Stimulated activated naive CD8-positive, alpha-beta T cell treated with anti-CD3 and anti-CD28 coated beads, Interleukin-15, amount 100 ng/mL, for 72 hours (primary cell): ENCODE measurements at regions not wholly inside any gene's neighbourhood (a gene's known extent, or its start where the extent isn't known, plus 50 kb on each side); places are given as distances from the start of the nearest gene placed in this dataset.
"Not testable (repeated sequence)": the region's sequence is repeated elsewhere in the genome, so short reads cannot be mapped to it uniquely, and the experiment has no call there.

ENCODE experiments used
- ATAC-seq: fragments of 150-1000 bp; cut with Tn5 transposase; 2 replicates; pipeline ENCODE4 v1.10.0; 2021; ENCODE audit warnings: mild to moderate bottlenecking, moderate library complexity
- DNase-seq, 2 donors: peaks; one replicate each; pipeline ENCODE4 v3.0.0; 2021 to 2022
- H3K27ac Mint-ChIP-seq, 2 donors: one replicate each; pipeline ENCODE4 v1.8.0; 2022; ENCODE audit warnings: mild to moderate bottlenecking in 2 of 2, mixed read lengths in 2 of 2, moderate library complexity in 2 of 2
- H3K27me3 Mint-ChIP-seq: one replicate; pipeline ENCODE4 v1.8.0; 2022; ENCODE audit warnings: mixed read lengths
- H3K4me1 Mint-ChIP-seq: one replicate; pipeline ENCODE4 v1.8.0; 2022; ENCODE audit warnings: mild to moderate bottlenecking, mixed read lengths
- H3K4me3 Mint-ChIP-seq, 2 donors: one replicate each; pipeline ENCODE4 v1.8.0; 2022; ENCODE audit warnings: mild to moderate bottlenecking in 2 of 2, mixed read lengths in 2 of 2, moderate library complexity in 1 of 2
- H3K9me3 Mint-ChIP-seq, 2 donors: one replicate each; pipeline ENCODE4 v1.8.0; 2022; ENCODE audit warnings: mixed read lengths in 2 of 2

DNA sequence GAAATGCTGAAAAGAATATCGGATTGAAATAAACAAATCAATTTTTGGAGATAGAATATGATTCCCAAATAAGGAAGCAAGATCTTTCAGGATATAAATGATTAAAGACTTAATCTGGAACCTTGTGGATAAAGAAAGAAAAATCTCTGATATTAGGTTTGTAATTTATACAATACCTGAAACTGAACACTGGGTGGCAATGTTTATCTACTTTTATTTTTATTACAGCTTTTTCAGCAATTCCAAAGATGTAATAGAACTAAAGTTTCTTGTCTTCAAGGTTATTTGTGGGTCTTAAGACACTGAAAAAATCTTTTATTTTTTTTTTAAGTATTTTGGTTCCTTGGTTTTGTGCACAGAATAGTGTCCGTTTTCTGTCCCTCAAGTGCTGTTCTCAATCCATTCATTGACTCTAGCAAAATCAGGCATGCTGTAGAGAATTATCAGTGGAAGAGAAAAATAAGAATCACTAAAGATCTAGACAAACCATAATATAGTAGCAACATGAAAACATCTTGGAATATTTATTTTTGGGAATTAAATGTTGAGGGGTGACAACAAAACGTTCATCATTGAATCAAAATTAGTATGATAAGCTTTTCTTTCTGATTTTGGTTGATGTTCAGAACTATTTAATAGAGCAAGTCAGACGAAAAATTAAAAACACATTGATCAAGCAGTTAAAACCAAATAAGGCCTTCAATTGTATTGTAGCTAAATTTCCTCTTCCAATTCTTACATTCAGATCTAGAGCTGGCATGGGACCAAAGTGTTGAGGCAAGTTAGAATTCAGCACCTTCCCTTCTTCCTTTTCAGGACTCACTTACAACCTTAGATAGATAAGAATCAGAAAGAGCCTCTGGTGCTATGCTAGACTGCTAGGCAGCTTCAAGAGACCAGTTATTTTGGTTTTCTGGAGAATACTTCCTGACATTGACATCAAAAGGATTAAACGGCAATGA lies 704.4 kb upstream of the PCDH20 start:
- no peak overlapping the region for H3K4me3 Mint-ChIP-seq
- H3K27ac Mint-ChIP-seq: no peak overlapping the region
- no peaks in the 10 kb centered on the region for H3K27me3 Mint-ChIP-seq
- DNase-seq: no peak
- H3K4me1 Mint-ChIP-seq: no peaks in the 10 kb centered on the region
- peaks cover 0 to 4% of the 10 kb centered on the region in 2 donors for H3K9me3 Mint-ChIP-seq
- no peak for ATAC-seq

DNA sequence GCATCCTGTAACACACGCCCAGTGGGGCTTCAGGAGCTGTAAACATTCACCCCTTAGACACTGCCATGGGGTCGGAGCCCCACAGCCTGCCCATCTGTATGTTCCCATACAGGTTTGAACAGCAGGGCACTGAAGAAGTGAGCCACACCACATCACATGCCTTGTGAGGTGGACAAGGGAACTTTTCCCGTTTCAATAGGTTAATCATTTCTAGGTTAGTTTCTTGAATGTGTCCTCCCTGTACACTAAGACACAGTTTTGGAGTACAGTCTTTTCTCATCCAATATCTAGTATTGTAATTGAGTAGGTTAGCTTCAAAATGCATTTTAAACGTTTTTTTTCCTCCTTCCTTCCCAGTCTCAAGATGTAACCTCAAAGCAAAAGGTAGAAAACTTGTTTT lies 700.2 kb upstream of the PCDH20 start:
- Mint-ChIP-seq H3K4me3 (no peak overlapping the region), H3K27ac (no peak overlapping the region), H3K4me1 (no peaks in the 10 kb centered on the region), H3K9me3 (peaks cover 0 to 6% of the 10 kb centered on the region in 2 donors), H3K27me3 (no peaks in the 10 kb centered on the region)
- ATAC-seq: no peak
- DNase-seq: no peak

DNA sequence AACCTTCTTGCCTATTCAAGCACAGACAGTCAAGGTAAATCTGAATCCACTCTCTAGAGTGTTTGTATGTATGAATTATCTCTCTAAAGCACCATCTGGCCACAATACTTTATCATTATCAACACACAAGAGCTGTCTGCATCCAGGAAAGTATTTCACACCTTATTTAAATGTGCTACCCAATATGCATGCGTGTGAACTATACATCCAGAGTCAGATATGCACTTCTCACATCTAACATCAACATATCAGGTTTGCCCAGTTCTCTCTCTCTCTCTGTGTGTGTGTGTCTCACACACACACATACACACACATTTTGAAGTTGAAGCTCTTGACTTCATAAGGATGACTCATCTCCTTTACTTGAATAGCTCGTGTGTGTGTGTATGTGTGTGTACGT lies 697.5 kb upstream of the PCDH20 start:
- no peak overlapping the region for H3K4me3 Mint-ChIP-seq
- peaks cover 4 to 6% of the 10 kb centered on the region in 2 donors for H3K9me3 Mint-ChIP-seq
- H3K4me1 Mint-ChIP-seq: no peaks in the 10 kb centered on the region
- no peak overlapping the region for H3K27ac Mint-ChIP-seq
- ATAC-seq (no peak), DNase-seq (no peak)
- H3K27me3 Mint-ChIP-seq: no peaks in the 10 kb centered on the region

DNA sequence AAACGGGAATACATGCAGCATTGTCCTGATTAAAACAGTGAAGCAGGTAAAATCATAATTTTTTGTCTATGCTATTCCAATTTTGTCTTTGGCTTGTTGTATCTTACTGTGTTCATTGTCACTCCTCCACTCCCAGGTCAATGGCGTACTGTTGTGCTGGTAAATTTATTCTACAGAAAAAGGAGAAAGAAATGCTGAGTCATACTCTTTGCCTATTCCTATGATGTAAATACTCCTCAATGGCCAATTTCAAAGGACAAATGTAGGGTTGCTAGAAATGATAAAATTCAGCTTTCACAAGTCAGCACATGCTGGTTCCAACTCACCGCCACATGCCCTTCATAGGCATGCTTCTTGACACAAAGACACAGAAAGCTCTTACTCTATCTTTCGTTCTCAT lies 694.4 kb upstream of the PCDH20 start:
- no peaks in the 10 kb centered on the region for H3K4me1 Mint-ChIP-seq
- H3K27me3 Mint-ChIP-seq: no peaks in the 10 kb centered on the region
- no peak overlapping the region for H3K4me3 Mint-ChIP-seq
- DNase-seq: no peak
- peaks cover 2 to 4% of the 10 kb centered on the region in 2 donors for H3K9me3 Mint-ChIP-seq
- no peak overlapping the region for H3K27ac Mint-ChIP-seq
- no peak for ATAC-seq

DNA sequence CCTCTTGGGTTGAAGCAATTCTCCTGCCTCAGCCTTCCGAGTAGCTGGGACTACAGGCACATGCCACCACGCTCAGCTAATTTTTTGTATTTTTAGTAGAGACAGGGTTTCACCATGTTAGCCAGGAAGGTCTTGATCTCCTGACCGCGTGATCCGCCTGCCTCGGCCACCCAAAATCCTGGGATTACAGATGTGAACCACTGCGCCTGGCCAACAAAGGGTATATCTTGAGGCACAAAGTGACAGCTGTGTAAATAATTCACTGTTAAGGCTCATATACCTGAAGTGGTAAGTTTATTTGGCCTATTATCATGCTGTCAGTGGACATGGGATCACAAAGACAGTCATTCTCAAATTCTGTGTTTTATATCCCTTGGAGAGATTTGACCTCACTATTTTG lies 688.5 kb upstream of the PCDH20 start:
- H3K27me3 Mint-ChIP-seq, H3K4me1 Mint-ChIP-seq, H3K4me3 Mint-ChIP-seq, H3K27ac Mint-ChIP-seq, DNase-seq, ATAC-seq: not testable (repeated sequence)
- H3K9me3 Mint-ChIP-seq: peaks cover 4 to 18% of the 10 kb centered on the region in 2 donors

DNA sequence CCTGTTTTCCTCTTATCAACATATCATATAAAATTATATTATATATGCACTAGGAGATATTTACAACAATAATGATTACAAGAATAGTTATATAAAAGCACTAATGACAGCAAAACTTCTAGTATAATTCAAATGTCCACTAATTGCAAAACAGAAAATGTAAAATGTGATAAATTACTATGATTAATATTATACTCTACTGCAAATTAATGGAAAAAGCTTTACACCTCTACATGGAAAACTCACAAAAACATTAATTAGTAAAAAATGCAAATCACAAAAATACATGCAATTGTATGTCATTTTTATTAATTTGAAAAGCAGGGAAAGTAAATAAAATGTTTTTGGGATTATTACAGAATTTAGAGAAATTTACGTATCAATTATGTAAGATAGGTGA lies 681.0 kb upstream of the PCDH20 start:
- ATAC-seq: no peak

DNA sequence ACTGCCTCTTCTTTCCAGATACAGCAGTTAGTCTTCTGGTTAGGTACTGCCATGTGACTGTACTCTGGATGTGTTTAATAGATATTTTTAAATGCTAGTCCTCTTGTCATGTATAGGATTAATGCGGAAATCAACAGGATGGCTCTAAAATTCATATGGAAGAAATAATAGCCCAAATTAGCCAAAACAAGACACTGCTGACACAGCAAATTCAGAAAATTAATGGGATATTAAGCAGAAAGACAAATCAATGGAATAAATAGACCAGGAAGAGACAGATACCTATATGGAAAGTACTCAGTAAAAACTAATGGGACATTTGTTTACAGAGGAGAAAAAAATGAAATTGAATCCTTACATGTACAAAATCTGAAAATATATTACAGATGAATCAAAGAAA lies 679.3 kb upstream of the PCDH20 start:
- Mint-ChIP-seq H3K9me3 (peaks cover 6% of the 10 kb centered on the region in 2 donors), H3K27me3 (no peaks in the 10 kb centered on the region), H3K27ac (no peak overlapping the region), H3K4me1 (no peaks in the 10 kb centered on the region), H3K4me3 (no peak overlapping the region)
- DNase-seq (no peak), ATAC-seq (no peak)

More for the DNA sequence above, 681.0 kb upstream of the PCDH20 start:
- H3K9me3 Mint-ChIP-seq: peaks cover 6 to 15% of the 10 kb centered on the region in 2 donors
- H3K27ac Mint-ChIP-seq: no peak overlapping the region
- no peaks in the 10 kb centered on the region for H3K27me3 Mint-ChIP-seq
- H3K4me1 Mint-ChIP-seq: no peaks in the 10 kb centered on the region
- no peak for DNase-seq
- no peak overlapping the region for H3K4me3 Mint-ChIP-seq

DNA sequence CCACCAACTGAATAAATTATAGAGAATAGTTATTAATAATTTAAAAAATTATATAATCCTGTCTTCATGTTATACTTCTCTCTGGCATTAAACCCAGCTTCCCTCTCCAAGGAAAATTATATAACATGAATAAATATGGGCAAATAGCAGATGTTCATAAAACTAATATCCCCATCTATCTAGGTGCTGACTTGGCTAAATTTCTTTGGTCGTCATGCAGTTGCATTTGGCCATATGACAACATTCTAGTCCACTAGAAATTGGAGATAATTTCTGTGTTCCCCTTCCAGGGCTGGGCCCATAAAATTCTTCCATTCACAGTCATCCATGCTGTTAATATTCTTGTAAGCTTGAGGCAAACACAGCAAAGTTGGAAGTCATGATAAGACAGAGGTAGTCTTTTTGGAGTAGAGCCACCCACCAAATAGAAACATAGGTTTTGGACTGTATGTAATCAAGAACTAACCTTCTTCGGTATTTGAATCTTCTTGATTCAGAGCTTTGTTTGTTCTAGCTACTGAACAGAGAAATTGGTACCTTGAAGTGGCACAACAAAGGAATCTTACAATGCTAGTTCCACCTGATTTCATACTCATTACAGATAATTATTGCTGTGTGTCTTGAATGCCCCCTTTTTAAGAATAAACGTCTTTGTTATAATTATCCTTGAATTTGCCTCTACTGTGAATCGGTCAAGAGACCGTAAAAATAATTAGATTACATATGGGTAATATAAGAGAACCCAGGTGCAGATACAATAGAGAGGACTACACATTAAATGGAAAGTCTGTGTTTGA lies 678.5 kb upstream of the PCDH20 start:
- Mint-ChIP-seq H3K4me3 (no peak overlapping the region), H3K27me3 (no peaks in the 10 kb centered on the region), H3K9me3 (peaks cover 4 to 6% of the 10 kb centered on the region in 2 donors), H3K27ac (no peak overlapping the region), H3K4me1 (no peaks in the 10 kb centered on the region)
- no peak for ATAC-seq
- DNase-seq: no peak

DNA sequence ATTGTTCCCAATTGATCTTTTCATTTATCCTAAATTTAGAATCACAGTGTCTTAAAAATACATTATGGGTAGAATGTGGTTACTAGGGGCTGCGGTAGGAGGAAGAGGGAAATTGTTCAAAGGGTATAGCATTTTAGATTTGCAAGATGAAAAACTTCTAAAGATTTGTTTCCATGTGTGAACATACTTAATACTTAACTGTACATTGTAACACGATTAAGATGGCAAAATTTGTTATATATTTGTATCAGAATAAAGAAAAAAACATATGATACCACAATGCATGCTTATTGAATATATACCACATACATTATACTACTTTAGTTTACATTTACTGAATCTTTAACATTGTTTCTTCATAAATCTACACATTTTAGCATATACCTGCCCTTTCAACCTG lies 677.3 kb upstream of the PCDH20 start:
- DNase-seq (no peak), ATAC-seq (no peak)
- Mint-ChIP-seq H3K27me3 (no peaks in the 10 kb centered on the region), H3K4me1 (no peaks in the 10 kb centered on the region), H3K9me3 (peaks cover 4 to 6% of the 10 kb centered on the region in 2 donors), H3K4me3 (no peak overlapping the region), H3K27ac (no peak overlapping the region)

DNA sequence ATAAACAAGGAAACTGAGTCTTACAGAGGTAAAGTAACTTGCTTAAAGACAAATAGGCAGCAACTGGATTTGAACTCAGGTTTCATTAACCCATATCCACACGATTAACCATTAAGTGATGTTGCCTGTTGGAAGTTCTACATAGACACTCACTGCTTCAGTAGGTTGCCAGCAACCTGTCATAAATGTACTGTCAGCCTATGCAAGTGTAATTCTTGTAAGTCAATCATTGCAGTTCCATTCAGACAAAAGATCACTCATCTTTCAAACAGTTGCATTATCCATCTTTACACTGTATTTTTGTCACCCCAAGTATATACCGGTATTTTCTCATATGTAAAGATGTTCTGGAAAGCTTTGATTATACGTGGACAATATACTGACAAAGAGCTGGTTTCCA lies 676.9 kb upstream of the PCDH20 start:
- Mint-ChIP-seq H3K27ac (no peak overlapping the region), H3K4me3 (no peak overlapping the region), H3K9me3 (peaks cover 4 to 6% of the 10 kb centered on the region in 2 donors), H3K4me1 (no peaks in the 10 kb centered on the region), H3K27me3 (no peaks in the 10 kb centered on the region)
- DNase-seq (no peak), ATAC-seq (no peak)

DNA sequence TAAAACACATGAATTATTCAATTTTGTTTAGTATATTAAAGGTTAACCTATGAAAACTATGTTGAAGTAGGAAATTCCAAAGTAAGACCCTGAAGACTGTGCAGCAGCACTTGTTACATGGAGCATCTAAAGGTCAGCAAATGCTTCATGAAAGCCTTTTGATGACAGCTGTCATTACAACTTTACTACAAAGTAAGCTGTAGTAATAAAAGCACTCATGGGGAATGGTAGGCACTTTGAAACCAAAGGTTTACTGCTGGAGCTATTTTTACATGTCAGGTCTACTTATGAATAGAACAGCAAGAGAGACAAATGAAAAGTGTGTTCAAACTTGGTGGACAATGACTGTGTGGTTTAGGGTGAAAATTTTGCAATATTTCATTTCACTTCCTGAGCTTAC lies 672.5 kb upstream of the PCDH20 start:
- no peak overlapping the region for H3K27ac Mint-ChIP-seq
- ATAC-seq: no peak
- no peaks in the 10 kb centered on the region for H3K9me3 Mint-ChIP-seq
- no peak for DNase-seq
- no peak overlapping the region for H3K4me3 Mint-ChIP-seq
- no peaks in the 10 kb centered on the region for H3K27me3 Mint-ChIP-seq
- H3K4me1 Mint-ChIP-seq: no peaks in the 10 kb centered on the region

DNA sequence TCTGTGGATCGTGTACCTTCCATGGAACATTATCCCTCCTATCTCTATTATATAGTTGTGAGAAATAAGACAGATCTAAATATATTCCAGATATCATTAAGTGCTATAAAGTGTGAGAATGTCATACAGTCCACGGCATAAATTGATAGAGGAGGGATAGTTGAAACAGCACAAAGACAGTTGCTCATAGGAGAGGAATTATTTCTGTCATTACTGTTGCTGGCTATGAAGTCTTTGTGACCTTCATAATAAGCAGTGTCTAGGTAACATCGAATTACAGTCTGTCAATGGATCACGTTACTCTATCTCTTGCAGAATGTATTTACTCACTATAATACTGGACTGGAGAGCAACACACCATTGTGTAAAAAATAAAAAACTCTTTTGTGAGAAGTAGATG lies 671.5 kb upstream of the PCDH20 start:
- H3K4me3 Mint-ChIP-seq: no peak overlapping the region
- H3K27me3 Mint-ChIP-seq: no peaks in the 10 kb centered on the region
- H3K9me3 Mint-ChIP-seq: no peaks in the 10 kb centered on the region
- DNase-seq (no peak), ATAC-seq (no peak)
- no peaks in the 10 kb centered on the region for H3K4me1 Mint-ChIP-seq
- H3K27ac Mint-ChIP-seq: no peak overlapping the region

DNA sequence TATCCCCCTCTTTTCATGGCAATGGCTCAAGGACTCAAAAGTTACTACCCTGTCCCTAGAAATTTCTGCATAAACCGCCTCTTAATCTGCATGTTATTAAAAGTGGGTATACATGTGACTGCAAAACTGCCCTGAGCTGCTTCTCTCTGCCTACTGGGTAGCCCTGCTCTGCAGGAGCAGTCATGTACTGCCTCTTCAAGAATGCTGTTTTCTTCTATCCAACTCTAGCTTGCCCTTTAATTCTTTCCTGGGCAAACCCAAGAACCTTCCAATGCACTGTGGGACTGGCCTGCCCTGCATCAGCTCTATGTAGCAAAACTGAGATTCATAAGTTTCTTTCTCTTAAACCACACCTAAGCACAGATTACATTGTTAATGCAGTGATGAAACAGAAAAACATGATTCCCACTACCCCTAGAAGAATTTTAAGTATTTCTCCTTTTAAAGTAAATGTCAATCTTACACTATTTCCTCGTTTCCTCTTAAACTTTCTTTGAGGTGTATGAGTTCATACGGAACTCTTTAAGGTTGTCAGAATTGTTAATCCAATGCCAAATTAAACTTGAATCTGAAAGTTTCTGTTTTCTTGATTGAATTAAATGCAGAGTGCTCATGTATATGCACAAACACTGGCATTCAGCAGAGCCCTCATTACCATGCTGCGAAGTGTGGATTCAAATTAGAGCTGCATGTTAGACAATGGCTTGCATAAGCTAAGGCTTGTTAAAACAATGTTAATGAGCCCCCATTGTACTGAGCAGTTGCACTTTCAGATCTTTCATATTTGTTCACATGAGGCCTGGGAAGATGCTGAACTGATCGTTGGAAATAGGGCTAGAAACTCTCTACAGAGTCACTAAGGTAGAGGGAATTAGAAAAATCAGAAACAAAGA lies 669.9 kb upstream of the PCDH20 start:
- H3K27me3 Mint-ChIP-seq: no peaks in the 10 kb centered on the region
- DNase-seq (no peak), ATAC-seq (no peak)
- H3K9me3 Mint-ChIP-seq: no peaks in the 10 kb centered on the region
- no peak overlapping the region for H3K27ac Mint-ChIP-seq
- no peak overlapping the region for H3K4me3 Mint-ChIP-seq
- H3K4me1 Mint-ChIP-seq: no peaks in the 10 kb centered on the region

DNA sequence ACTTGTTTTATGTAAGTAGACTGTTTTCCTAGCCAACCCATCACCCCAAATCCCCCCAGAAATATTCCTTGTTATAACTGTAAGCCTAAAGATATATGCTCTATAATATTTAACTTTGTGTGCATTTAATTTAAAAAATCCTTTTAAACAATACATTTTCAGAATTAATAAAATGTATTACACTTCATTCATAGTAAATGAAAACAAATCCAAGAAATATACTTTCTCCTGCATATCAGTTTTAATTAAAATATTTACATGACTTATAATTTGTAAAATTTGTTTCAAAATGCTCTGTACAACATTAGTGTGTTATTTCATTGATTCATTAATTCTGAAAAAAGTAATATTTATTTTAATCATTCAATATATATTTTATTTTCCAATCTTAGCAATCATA lies 669.1 kb upstream of the PCDH20 start:
- Mint-ChIP-seq H3K4me3 (no peak overlapping the region), H3K27ac (no peak overlapping the region), H3K9me3 (no peaks in the 10 kb centered on the region), H3K27me3 (no peaks in the 10 kb centered on the region), H3K4me1 (no peaks in the 10 kb centered on the region)
- ATAC-seq: no peak
- DNase-seq: no peak

DNA sequence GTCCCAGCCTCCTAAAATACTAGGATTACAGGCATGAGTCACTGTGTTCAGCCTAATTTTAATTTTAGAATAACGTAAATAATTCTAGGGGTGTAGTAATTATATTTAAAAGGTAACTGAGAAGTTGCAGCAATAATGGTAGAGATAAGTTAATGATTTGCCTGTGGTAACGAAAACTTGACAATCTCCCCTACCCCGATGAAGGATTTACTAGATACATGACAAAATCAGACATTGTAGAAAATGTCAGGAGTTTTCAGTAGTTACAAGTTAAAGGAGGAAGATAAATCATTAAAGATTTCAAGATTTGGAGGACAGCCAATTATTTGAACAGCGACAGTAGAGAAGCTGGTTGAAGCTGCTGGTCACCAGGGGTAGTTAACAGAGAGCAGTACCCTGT lies 652.2 kb upstream of the PCDH20 start:
- H3K4me3 Mint-ChIP-seq: no peak overlapping the region
- no peaks in the 10 kb centered on the region for H3K4me1 Mint-ChIP-seq
- peaks cover 12 to 15% of the 10 kb centered on the region in 2 donors for H3K9me3 Mint-ChIP-seq
- no peak overlapping the region for H3K27ac Mint-ChIP-seq
- H3K27me3 Mint-ChIP-seq: no peaks in the 10 kb centered on the region
- no peak for ATAC-seq
- no peak for DNase-seq
